ENCODE measurements at regions not wholly inside any gene's neighbourhood (a gene's known extent, or its start where the extent isn't known, plus 50 kb on each side); places are given as distances from the start of the nearest gene placed in this dataset.

- no peak for TF ChIP-seq CTCF (IDR thresholded peaks at IDR 0.05)
- TF ChIP-seq POLR2AphosphoS5 (IDR thresholded peaks at IDR 0.05; ENCODE audit: low read depth, low read length): no peak
- no peak for TF ChIP-seq REST (IDR thresholded peaks at IDR 0.05; ENCODE audit: insufficient read depth in 1 of 2, low read depth in 2 of 2, low read length in 1 of 2)
- no peak for TF ChIP-seq SIN3A (IDR thresholded peaks at IDR 0.05; ENCODE audit: borderline replicate concordance, insufficient read depth, low read depth, low read length)
These were observed 100.5 kb upstream of the HS3ST3A1 start for GRCh38 chr17:13702266-13702665.
